G401.6 (cell line): ENCODE measurements at regions not wholly inside any gene's neighbourhood (a gene's known extent, or its start where the extent isn't known, plus 50 kb on each side); places are given as distances from the start of the nearest gene placed in this dataset.
"Not testable (repeated sequence)": the region's sequence is repeated elsewhere in the genome, so short reads cannot be mapped to it uniquely, and the experiment has no call there.

Source experiments
- FAIRE-seq: peaks from 2 replicates; lab custom pipeline; 2012; peaks lifted over from hg19 to GRCh38; lab: Jason Lieb, UNC

DNA sequence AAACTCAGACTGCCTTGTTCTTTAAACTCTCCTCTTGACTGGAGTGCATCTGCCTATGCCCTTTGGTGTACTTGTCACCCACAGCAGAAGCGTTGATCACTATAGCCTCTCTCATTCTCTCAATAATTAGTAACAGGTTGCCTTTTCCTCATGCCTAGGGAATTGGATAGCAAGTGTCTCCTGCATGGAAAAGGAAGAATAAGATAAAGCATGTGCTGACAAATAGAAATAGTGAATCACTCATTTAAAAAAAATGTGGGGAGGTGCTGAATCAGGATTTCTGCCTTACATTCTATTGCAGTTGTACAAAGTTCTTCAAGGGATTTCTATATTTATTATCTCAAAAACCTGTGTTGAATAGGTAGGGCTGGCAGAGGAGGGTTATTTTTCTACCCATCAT is 323.0 kb downstream of the TXNL1 start:
- no peak for FAIRE-seq

DNA sequence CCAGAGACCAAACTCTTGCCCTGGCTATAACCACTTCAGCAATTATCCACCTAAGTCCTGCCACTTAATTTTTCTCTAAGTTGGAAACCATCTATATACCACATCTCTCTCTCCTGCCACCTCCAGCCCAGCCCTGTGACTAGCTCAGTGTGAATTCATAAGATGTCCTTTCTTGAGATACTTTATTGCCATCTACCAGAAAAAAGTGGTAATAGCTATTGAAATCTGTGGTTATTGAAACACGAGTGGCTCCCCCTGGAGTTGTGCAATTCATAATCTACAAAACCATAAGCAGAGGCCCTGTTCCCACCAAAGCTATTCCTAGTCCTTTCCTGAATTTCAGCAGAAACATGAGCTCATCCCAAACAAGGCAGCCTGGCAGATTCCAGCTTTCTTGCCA is 324.0 kb downstream of the TXNL1 start:
- FAIRE-seq, result no peak

GRCh38 chr18:56312551-56313335 is 325.6 kb downstream of the TXNL1 start:
- no peak for FAIRE-seq

GRCh38 chr18:56309104-56309503 is 329.3 kb downstream of the TXNL1 start:
- no peak for FAIRE-seq

GRCh38 chr18:56307354-56308170 is 330.8 kb downstream of the TXNL1 start:
- no peak for FAIRE-seq

- FAIRE-seq, result no peak
Measured at GRCh38 chr18:56306797-56307196, 331.6 kb downstream of the TXNL1 start.

DNA sequence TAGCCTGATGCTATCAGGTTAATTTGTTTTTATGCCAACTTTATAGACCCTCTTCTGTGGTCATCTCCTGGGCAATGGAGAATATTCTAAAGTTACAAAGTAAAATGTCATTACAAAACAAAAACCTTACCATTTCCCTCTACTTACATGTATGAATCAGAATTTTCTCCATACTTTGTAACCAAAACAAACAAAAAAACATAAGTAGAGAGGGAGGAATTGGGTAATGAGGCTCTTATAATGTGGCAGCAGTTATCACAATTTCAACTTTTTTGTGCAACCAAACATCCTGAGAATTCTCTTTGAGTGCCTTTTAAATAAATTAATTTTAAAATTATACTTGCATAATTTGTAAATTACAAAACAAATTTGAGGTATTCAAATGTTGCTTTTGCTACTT is 332.8 kb downstream of the TXNL1 start:
- no peak for FAIRE-seq

- no peak for FAIRE-seq
Measured at GRCh38 chr18:56302156-56302555, 336.2 kb downstream of the TXNL1 start.

DNA sequence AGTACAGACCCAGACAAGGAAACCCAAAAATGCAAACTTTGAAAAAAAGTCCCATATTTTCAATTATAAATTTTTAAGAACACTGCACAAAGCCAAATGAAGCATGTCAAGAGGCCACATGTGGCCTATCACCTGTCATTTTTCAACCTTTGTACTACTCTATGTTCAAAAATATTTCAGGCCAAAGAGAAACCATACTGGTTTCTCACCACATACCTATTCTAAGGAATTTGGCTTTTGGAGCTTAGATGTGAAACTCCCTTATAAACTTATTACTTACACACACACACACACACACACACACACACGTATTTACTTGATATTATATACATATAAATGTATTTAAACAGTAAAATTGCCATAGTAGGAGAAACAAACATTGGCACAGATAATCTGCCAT is 338.7 kb downstream of the TXNL1 start:
- no peak for FAIRE-seq

DNA sequence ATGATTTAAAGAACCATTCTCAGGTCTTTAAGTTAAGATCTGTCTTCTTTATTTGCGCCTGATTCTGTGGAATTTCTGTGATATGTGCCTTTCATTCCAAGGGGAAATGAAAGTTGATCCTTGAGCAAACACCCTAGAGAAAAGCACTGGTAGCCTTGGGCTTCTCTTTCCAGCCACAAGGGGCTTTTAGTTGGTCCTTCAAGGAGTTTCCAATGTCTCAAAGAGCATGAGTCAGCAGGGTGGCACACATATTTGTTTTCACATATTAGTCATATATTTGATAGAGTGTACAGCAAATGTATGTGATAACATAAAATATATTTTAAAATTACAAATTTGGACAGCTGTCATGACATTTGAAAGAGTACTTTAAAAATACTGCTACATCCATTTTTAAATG is 339.5 kb downstream of the TXNL1 start:
- no peak for FAIRE-seq

DNA sequence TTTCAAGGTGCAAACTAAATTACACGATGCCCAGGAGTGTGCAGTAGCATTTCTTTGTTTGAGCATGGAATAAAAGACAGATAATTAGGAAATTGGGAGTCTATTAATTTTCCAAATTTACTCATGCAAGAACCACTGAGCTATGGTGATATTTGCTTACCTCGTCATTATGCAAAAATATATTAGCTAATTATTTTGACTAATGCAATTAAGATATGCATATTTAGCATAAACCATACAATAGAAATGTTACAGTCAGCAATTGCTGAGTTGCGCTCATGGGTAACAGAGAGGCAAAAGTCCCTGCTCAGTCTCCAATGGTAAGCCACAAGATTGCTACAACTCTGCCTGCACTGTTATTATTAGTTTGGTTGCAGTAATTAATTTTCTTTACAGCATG is 342.0 kb downstream of the TXNL1 start:
- FAIRE-seq, result no peak

GRCh38 chr18:56294484-56295183 is 343.8 kb downstream of the TXNL1 start:
- no peak for FAIRE-seq

- no peak for FAIRE-seq
Measured at GRCh38 chr18:56291294-56291693, 347.1 kb downstream of the TXNL1 start.

GRCh38 chr18:56289381-56289780 is 349.0 kb downstream of the TXNL1 start:
- FAIRE-seq, result no peak

GRCh38 chr18:56286775-56287325 is 351.5 kb downstream of the TXNL1 start:
- no peak for FAIRE-seq

- FAIRE-seq, result no peak
Measured at GRCh38 chr18:56285387-56286065, 352.9 kb downstream of the TXNL1 start.

- no peak for FAIRE-seq
Measured at GRCh38 chr18:56284319-56284718, 354.1 kb downstream of the TXNL1 start.

DNA sequence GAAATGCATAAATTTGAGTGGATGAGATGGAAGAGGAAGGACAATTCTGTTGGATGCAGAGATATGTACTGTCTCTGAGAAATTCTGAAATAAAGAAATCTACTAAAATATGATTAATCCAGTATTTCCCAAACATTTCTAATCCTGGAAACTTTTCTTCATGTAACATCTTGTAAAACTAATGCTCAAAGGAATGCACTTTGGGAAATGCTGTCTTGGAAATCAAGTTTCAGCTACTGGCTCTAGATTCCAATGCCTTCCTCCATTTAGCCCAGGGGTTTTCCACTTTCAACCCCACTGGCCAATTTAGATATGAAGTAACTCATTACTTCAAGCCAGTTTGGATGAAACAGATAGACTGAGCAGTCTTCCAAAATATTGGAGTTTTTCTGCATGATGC is 355.1 kb downstream of the TXNL1 start:
- no peak for FAIRE-seq

DNA sequence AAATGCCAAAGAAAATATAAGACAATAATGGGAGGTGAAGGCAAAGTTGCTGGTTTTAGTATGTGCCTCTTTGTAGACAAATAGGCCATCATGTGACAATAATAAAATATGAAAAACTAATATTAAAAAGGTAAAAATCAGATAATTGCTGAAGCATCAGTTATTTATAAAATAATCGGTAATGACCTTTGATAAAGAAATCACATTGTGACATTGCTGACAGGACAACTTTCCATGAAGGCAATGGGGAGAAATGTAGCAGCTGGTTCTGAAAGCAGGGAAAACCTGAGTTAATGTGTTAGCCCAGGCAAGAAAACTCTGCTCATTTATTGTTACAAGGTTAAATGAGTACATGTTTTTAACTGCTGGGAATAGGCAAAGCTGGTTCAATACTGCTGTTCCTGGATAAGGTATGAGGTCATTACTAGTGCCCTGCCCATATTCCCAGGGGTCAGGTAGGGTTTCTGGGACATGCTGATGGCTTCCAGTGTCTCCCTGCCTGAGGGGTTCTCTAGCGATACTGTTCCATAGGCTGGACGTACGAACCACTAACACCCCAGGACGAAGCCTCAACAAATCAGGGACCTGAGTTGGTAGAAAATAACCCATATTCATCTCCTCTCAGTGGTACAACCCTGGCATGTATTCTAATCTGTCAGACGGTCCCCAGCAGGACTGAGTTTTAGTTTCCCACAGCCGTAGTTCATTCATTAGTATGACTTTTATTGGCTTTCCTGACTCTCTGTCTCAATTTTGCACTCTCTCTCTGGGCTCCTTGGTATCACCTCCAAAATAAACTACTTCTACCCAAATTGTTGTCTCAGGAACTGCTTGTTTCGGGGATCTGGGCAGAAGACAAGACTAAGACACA is 355.9 kb downstream of the TXNL1 start:
- no peak for FAIRE-seq

DNA sequence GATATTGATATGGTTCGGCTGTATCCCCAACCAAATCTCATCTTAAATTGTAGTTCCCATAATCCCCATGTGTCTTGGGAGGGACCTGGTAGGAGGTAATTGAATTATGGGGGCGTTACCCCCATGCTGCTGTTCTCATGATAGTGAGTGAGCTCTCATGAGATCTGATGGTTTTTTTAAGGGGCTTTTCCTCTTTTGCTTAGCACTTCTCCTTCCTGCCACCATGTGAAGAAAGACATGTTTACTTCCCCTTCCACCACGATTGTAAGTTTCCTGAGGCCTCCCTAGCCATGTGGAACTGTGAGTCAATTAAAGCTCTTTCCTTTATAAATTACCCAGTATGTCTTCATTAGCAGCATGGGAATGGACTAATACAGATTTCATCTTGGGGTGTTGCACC is 358.6 kb downstream of the TXNL1 start:
- FAIRE-seq, result not testable (repeated sequence)

DNA sequence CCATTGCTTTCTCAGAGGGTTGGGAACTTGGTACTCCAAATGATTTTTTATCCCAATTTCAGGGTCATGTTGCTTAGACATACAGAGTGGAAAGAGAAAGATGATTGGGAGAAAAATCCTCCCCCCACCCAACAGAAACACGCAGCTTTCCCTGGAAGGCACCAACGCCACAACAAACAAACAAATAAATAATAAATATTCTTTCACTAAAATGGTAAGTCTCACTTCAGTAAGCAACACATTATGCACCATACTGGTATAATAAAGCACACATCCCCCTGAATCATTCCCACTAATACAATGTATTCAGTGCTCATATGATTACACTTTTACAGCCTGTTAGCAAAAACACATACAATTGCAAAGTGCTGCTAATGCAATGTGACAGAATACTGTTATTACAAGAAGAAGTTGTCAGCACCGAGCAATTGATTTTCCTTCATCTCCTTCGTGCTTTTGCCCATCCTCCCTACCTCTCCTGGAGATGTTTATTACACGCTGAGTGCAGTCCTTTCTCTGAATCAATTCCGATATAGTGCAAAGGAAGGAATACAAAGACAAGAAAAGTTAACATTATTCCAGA is 359.9 kb downstream of the TXNL1 start:
- no peak for FAIRE-seq
